ENCODE measurements at regions not wholly inside any gene's neighbourhood (a gene's known extent, or its start where the extent isn't known, plus 50 kb on each side); places are given as distances from the start of the nearest gene placed in this dataset.

DNA sequence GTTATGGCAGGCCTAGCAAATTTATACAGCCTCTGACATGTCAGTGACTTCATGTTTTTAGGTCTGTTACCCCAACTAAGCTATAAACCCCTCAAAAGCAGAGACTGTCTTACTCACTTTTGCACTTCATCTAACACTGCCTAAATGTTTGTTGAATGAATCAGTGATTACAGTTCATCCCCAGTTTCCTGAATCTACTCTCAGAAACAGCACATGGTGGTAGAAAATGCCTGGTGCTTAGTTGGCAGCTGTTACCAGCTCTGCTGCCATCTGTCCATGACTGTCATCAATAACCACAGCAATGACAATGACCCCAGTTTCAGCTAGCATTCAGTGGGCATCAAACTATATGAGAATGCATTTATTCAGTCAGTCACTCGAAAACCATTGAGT, 110.5 kb upstream of the SERBP1 start:
- Histone ChIP-seq H3K9me1 (ENCODE audit: control insufficient read depth, extremely low read depth, insufficient read depth, low read length) (no peaks in the 10 kb centered on the region), H2AFZ (ENCODE audit: control insufficient read depth, low read length) (no peak overlapping the region), H3K9me3 (ENCODE audit: control insufficient read depth, low read depth, low read length) (no peaks in the 10 kb centered on the region), H3K27me3 (ENCODE audit: control insufficient read depth, extremely low read depth, insufficient read depth, low read length) (no peaks in the 10 kb centered on the region), H3K4me2 (ENCODE audit: control insufficient read depth, extremely low read depth, insufficient read depth, low read depth, low read length) (no peak overlapping the region), H3K36me3 (ENCODE audit: control insufficient read depth in 2 of 2, extremely low read depth in 1 of 2, insufficient read depth in 2 of 2, low read length in 2 of 2) (no peaks in the 10 kb centered on the region), H4K20me1 (ENCODE audit: control insufficient read depth, extremely low read depth, insufficient read depth, low read length) (no peaks in the 10 kb centered on the region), H3K4me1 (ENCODE audit: control insufficient read depth, extremely low read depth, insufficient read depth, low read length) (peaks cover 6% of the 10 kb centered on the region), H3K27ac (ENCODE audit: control insufficient read depth, insufficient read depth, low read length) (no peak overlapping the region), H3K4me3 (ENCODE audit: control insufficient read depth in 2 of 3, extremely low read depth in 1 of 3, insufficient read depth in 2 of 3, low read depth in 1 of 3, low read length in 3 of 3) (no peak overlapping the region), H3K9ac (ENCODE audit: control insufficient read depth, extremely low read depth, insufficient read depth, low read length) (no peak overlapping the region), H3K79me2 (ENCODE audit: control insufficient read depth, insufficient read depth, low read length) (no peaks in the 10 kb centered on the region)
- TF ChIP-seq EZH2 (IDR thresholded peaks at IDR 0.05; ENCODE audit: low read length) = no peak
- dilution Hi-C loops (cut with MboI; ENCODE audit: extremely low pct_ligation_motif_present, low sequenced_read_pairs) = loop anchor here (25.0 kb wide), 1 partner anchor 147 kb away; the partner anchor contains the start of gene GADD45A
- FAIRE-seq = peak; percentile 43
- DNase-seq (ENCODE audit: low read depth, low spot score) = no peak

DNA sequence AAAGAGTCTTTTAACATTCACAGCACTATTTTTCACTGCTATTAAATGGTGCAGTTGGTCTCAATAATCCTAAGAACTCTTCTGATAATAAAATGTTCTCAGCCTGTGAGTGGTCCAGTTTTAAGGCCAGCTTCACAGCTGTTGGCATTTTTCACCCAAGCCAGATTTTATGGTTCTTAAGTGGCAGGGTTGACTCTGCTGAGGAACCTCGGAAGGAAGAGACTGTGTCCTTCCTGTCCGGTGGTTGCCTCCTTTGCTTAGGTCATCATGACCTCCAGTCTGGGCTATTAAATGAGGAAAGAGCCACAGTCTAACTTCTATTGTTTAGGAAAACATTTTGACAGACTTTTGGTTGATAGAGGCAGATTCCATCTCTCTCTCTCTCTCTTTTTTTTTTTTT, 112.5 kb upstream of the SERBP1 start:
- Histone ChIP-seq H3K27ac (ENCODE audit: control insufficient read depth, insufficient read depth, low read length) (no peak overlapping the region), H3K4me2 (ENCODE audit: control insufficient read depth, extremely low read depth, insufficient read depth, low read depth, low read length) (no peak overlapping the region), H3K27me3 (ENCODE audit: control insufficient read depth, extremely low read depth, insufficient read depth, low read length) (no peaks in the 10 kb centered on the region), H2AFZ (ENCODE audit: control insufficient read depth, low read length) (no peak overlapping the region), H3K9me1 (ENCODE audit: control insufficient read depth, extremely low read depth, insufficient read depth, low read length) (no peaks in the 10 kb centered on the region), H3K9ac (ENCODE audit: control insufficient read depth, extremely low read depth, insufficient read depth, low read length) (no peak overlapping the region), H3K4me1 (ENCODE audit: control insufficient read depth, extremely low read depth, insufficient read depth, low read length) (peaks cover 6% of the 10 kb centered on the region), H3K36me3 (ENCODE audit: control insufficient read depth in 2 of 2, extremely low read depth in 1 of 2, insufficient read depth in 2 of 2, low read length in 2 of 2) (no peaks in the 10 kb centered on the region), H3K9me3 (ENCODE audit: control insufficient read depth, low read depth, low read length) (no peaks in the 10 kb centered on the region), H3K4me3 (ENCODE audit: control insufficient read depth in 2 of 3, extremely low read depth in 1 of 3, insufficient read depth in 2 of 3, low read depth in 1 of 3, low read length in 3 of 3) (no peak overlapping the region), H4K20me1 (ENCODE audit: control insufficient read depth, extremely low read depth, insufficient read depth, low read length) (no peaks in the 10 kb centered on the region), H3K79me2 (ENCODE audit: control insufficient read depth, insufficient read depth, low read length) (no peaks in the 10 kb centered on the region)
- no peak for TF ChIP-seq EZH2 (IDR thresholded peaks at IDR 0.05; ENCODE audit: low read length)
- TF ChIP-seq, protein P1, sequence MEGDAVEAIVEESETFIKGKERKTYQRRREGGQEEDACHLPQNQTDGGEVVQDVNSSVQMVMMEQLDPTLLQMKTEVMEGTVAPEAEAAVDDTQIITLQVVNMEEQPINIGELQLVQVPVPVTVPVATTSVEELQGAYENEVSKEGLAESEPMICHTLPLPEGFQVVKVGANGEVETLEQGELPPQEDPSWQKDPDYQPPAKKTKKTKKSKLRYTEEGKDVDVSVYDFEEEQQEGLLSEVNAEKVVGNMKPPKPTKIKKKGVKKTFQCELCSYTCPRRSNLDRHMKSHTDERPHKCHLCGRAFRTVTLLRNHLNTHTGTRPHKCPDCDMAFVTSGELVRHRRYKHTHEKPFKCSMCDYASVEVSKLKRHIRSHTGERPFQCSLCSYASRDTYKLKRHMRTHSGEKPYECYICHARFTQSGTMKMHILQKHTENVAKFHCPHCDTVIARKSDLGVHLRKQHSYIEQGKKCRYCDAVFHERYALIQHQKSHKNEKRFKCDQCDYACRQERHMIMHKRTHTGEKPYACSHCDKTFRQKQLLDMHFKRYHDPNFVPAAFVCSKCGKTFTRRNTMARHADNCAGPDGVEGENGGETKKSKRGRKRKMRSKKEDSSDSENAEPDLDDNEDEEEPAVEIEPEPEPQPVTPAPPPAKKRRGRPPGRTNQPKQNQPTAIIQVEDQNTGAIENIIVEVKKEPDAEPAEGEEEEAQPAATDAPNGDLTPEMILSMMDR (optimal IDR thresholded peaks at IDR 0.05 in 1 of 3, IDR thresholded peaks at IDR 0.05 in 1 of 3, conservative IDR thresholded peaks at IDR 0.05 in 1 of 3; ENCODE audit: extremely low read depth in 1 of 3, insufficient read depth in 2 of 3, low read length in 3 of 3) = no peak
- dilution Hi-C loops (cut with MboI; ENCODE audit: extremely low pct_ligation_motif_present, low sequenced_read_pairs) = loop anchor here (25.0 kb wide), 1 partner anchor 145 kb away; the partner anchor contains the start of gene GADD45A
- no peak for DNase-seq (ENCODE audit: low read depth, low spot score)
- FAIRE-seq = no peak

DNA sequence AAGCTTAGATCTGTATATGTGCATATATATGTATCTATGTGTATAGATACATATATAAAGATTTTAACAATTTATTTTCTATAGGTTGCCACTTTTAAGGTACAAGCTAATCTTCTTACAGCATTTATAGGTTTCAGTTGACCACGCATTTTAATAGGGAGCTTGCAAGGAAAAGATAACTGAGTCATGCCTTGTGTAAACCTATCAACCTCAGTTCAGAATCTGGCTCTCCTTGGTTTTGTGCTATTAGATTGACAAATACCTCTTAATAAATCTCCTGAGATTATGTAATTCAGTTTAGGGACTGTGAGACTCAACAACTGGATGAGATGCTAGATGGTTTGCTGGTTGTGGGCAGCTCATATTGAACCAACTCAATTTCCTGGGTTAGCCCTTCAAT, 114.7 kb upstream of the SERBP1 start:
- H4K20me1 ChIP-seq (ENCODE audit: control insufficient read depth, extremely low read depth, insufficient read depth, low read length) = no peaks in the 10 kb centered on the region
- H3K9me1 ChIP-seq (ENCODE audit: control insufficient read depth, extremely low read depth, insufficient read depth, low read length) = no peaks in the 10 kb centered on the region
- FAIRE-seq = no peak
- no peaks in the 10 kb centered on the region for H3K79me2 ChIP-seq (ENCODE audit: control insufficient read depth, insufficient read depth, low read length)
- peaks cover 6% of the 10 kb centered on the region for H3K4me1 ChIP-seq (ENCODE audit: control insufficient read depth, extremely low read depth, insufficient read depth, low read length)
- H3K36me3 ChIP-seq (ENCODE audit: control insufficient read depth in 2 of 2, extremely low read depth in 1 of 2, insufficient read depth in 2 of 2, low read length in 2 of 2) = no peaks in the 10 kb centered on the region
- no peak for TF ChIP-seq EZH2 (IDR thresholded peaks at IDR 0.05; ENCODE audit: low read length)
- TF ChIP-seq, protein P1 (optimal IDR thresholded peaks at IDR 0.05 in 1 of 3, IDR thresholded peaks at IDR 0.05 in 1 of 3, conservative IDR thresholded peaks at IDR 0.05 in 1 of 3; ENCODE audit: extremely low read depth in 1 of 3, insufficient read depth in 2 of 3, low read length in 3 of 3) = no peak
- H3K27me3 ChIP-seq (ENCODE audit: control insufficient read depth, extremely low read depth, insufficient read depth, low read length) = no peaks in the 10 kb centered on the region
- H3K4me2 ChIP-seq (ENCODE audit: control insufficient read depth, extremely low read depth, insufficient read depth, low read depth, low read length) = no peak overlapping the region
- dilution Hi-C loops (cut with MboI; ENCODE audit: extremely low pct_ligation_motif_present, low sequenced_read_pairs) = loop anchor here (25.0 kb wide), 1 partner anchor 142 kb away; the partner anchor contains the start of gene GADD45A
- H3K9me3 ChIP-seq (ENCODE audit: control insufficient read depth, low read depth, low read length) = no peaks in the 10 kb centered on the region
- DNase-seq (ENCODE audit: low read depth, low spot score) = no peak
- H3K9ac ChIP-seq (ENCODE audit: control insufficient read depth, extremely low read depth, insufficient read depth, low read length) = no peak overlapping the region
- H3K27ac ChIP-seq (ENCODE audit: control insufficient read depth, insufficient read depth, low read length) = no peak overlapping the region
- no peak overlapping the region for H3K4me3 ChIP-seq (ENCODE audit: control insufficient read depth in 2 of 3, extremely low read depth in 1 of 3, insufficient read depth in 2 of 3, low read depth in 1 of 3, low read length in 3 of 3)
- H2AFZ ChIP-seq (ENCODE audit: control insufficient read depth, low read length) = no peak overlapping the region

All from keratinocyte (primary cell).